ENCODE measurements at regions not wholly inside any gene's neighbourhood (a gene's known extent, or its start where the extent isn't known, plus 50 kb on each side); places are given as distances from the start of the nearest gene placed in this dataset.

GRCh38 chr5:8700222-8700621 lies 831.3 kb downstream of the MTRR start:
- H3K36me3 ChIP-seq (ENCODE audit: control insufficient read depth, insufficient read depth, low read length) = no peaks in the 10 kb centered on the region
- no peak overlapping the region for H3K4me3 ChIP-seq (ENCODE audit: low read depth, low read length)
- no peaks in the 10 kb centered on the region for H3K9me3 ChIP-seq (ENCODE audit: control insufficient read depth, insufficient read depth, low read length)
- no peaks in the 10 kb centered on the region for H3K27me3 ChIP-seq (ENCODE audit: control insufficient read depth, insufficient read depth, low read length)
- no peak overlapping the region for H3K27ac ChIP-seq (ENCODE audit: low read depth, low read length)
- no peak overlapping the region for H3K9ac ChIP-seq (ENCODE audit: low read depth, low read length)
- no peaks in the 10 kb centered on the region for H3K4me1 ChIP-seq (ENCODE audit: control insufficient read depth, insufficient read depth, low read length)

GRCh38 chr5:8700671-8701070 lies 831.7 kb downstream of the MTRR start:
- Histone ChIP-seq H3K27ac (ENCODE audit: low read depth, low read length) (no peak overlapping the region), H3K27me3 (ENCODE audit: control insufficient read depth, insufficient read depth, low read length) (no peaks in the 10 kb centered on the region), H3K9ac (ENCODE audit: low read depth, low read length) (no peak overlapping the region), H3K4me3 (ENCODE audit: low read depth, low read length) (no peak overlapping the region), H3K36me3 (ENCODE audit: control insufficient read depth, insufficient read depth, low read length) (no peaks in the 10 kb centered on the region), H3K9me3 (ENCODE audit: control insufficient read depth, insufficient read depth, low read length) (no peaks in the 10 kb centered on the region), H3K4me1 (ENCODE audit: control insufficient read depth, insufficient read depth, low read length) (no peaks in the 10 kb centered on the region)

GRCh38 chr5:8701251-8701650 lies 832.3 kb downstream of the MTRR start:
- H3K9me3 ChIP-seq (ENCODE audit: control insufficient read depth, insufficient read depth, low read length) = no peaks in the 10 kb centered on the region
- no peaks in the 10 kb centered on the region for H3K27me3 ChIP-seq (ENCODE audit: control insufficient read depth, insufficient read depth, low read length)
- no peak overlapping the region for H3K4me3 ChIP-seq (ENCODE audit: low read depth, low read length)
- H3K9ac ChIP-seq (ENCODE audit: low read depth, low read length) = no peak overlapping the region
- H3K36me3 ChIP-seq (ENCODE audit: control insufficient read depth, insufficient read depth, low read length) = no peaks in the 10 kb centered on the region
- no peak overlapping the region for H3K27ac ChIP-seq (ENCODE audit: low read depth, low read length)
- H3K4me1 ChIP-seq (ENCODE audit: control insufficient read depth, insufficient read depth, low read length) = no peaks in the 10 kb centered on the region

- no peak overlapping the region for H3K9ac ChIP-seq (ENCODE audit: low read depth, low read length)
- H3K9me3 ChIP-seq (ENCODE audit: control insufficient read depth, insufficient read depth, low read length) = no peaks in the 10 kb centered on the region; the same call in 1 of the 2 replicates
- H3K27me3 ChIP-seq (ENCODE audit: control insufficient read depth, insufficient read depth, low read length) = no peaks in the 10 kb centered on the region
- no peaks in the 10 kb centered on the region for H3K36me3 ChIP-seq (ENCODE audit: control insufficient read depth, insufficient read depth, low read length)
- no peak overlapping the region for H3K27ac ChIP-seq (ENCODE audit: low read depth, low read length)
- H3K4me1 ChIP-seq (ENCODE audit: control insufficient read depth, insufficient read depth, low read length) = no peaks in the 10 kb centered on the region
- no peak overlapping the region for H3K4me3 ChIP-seq (ENCODE audit: low read depth, low read length)
Observed at GRCh38 chr5:8710426-8710930, 835.4 kb downstream of the SEMA5A start.

- Histone ChIP-seq H3K4me3 (ENCODE audit: low read depth, low read length) (no peak overlapping the region), H3K27me3 (ENCODE audit: control insufficient read depth, insufficient read depth, low read length) (no peaks in the 10 kb centered on the region), H3K9ac (ENCODE audit: low read depth, low read length) (no peak overlapping the region), H3K9me3 (ENCODE audit: control insufficient read depth, insufficient read depth, low read length) (no peaks in the 10 kb centered on the region; the same call in 1 of the 2 replicates), H3K36me3 (ENCODE audit: control insufficient read depth, insufficient read depth, low read length) (no peaks in the 10 kb centered on the region), H3K4me1 (ENCODE audit: control insufficient read depth, insufficient read depth, low read length) (no peaks in the 10 kb centered on the region), H3K27ac (ENCODE audit: low read depth, low read length) (no peak overlapping the region)
Observed at GRCh38 chr5:8714198-8714597, 831.7 kb downstream of the SEMA5A start.

- H3K4me1 ChIP-seq (ENCODE audit: control insufficient read depth, insufficient read depth, low read length) = no peaks in the 10 kb centered on the region
- H3K9me3 ChIP-seq (ENCODE audit: control insufficient read depth, insufficient read depth, low read length) = no peaks in the 10 kb centered on the region; the same call in 1 of the 2 replicates
- no peak overlapping the region for H3K4me3 ChIP-seq (ENCODE audit: low read depth, low read length)
- no peaks in the 10 kb centered on the region for H3K27me3 ChIP-seq (ENCODE audit: control insufficient read depth, insufficient read depth, low read length)
- H3K36me3 ChIP-seq (ENCODE audit: control insufficient read depth, insufficient read depth, low read length) = no peaks in the 10 kb centered on the region
- no peak overlapping the region for H3K27ac ChIP-seq (ENCODE audit: low read depth, low read length)
- H3K9ac ChIP-seq (ENCODE audit: low read depth, low read length) = no peak overlapping the region
Observed at GRCh38 chr5:8714861-8715260, 831.0 kb downstream of the SEMA5A start.

GRCh38 chr5:8719796-8720195 lies 826.1 kb downstream of the SEMA5A start:
- no peaks in the 10 kb centered on the region for H3K36me3 ChIP-seq (ENCODE audit: control insufficient read depth, insufficient read depth, low read length)
- no peaks in the 10 kb centered on the region for H3K4me1 ChIP-seq (ENCODE audit: control insufficient read depth, insufficient read depth, low read length)
- H3K9ac ChIP-seq (ENCODE audit: low read depth, low read length) = no peak overlapping the region
- no peaks in the 10 kb centered on the region for H3K9me3 ChIP-seq (ENCODE audit: control insufficient read depth, insufficient read depth, low read length)
- H3K4me3 ChIP-seq (ENCODE audit: low read depth, low read length) = no peak overlapping the region
- H3K27me3 ChIP-seq (ENCODE audit: control insufficient read depth, insufficient read depth, low read length) = no peaks in the 10 kb centered on the region
- H3K27ac ChIP-seq (ENCODE audit: low read depth, low read length) = no peak overlapping the region

- no peaks in the 10 kb centered on the region for H3K36me3 ChIP-seq (ENCODE audit: control insufficient read depth, insufficient read depth, low read length)
- H3K4me3 ChIP-seq (ENCODE audit: low read depth, low read length) = no peak overlapping the region
- no peak overlapping the region for H3K9ac ChIP-seq (ENCODE audit: low read depth, low read length)
- no peaks in the 10 kb centered on the region for H3K4me1 ChIP-seq (ENCODE audit: control insufficient read depth, insufficient read depth, low read length)
- no peak overlapping the region for H3K27ac ChIP-seq (ENCODE audit: low read depth, low read length)
- H3K27me3 ChIP-seq (ENCODE audit: control insufficient read depth, insufficient read depth, low read length) = no peaks in the 10 kb centered on the region
- no peaks in the 10 kb centered on the region for H3K9me3 ChIP-seq (ENCODE audit: control insufficient read depth, insufficient read depth, low read length)
Observed at GRCh38 chr5:8720506-8720905, 825.4 kb downstream of the SEMA5A start.

GRCh38 chr5:8721536-8721935 lies 824.3 kb downstream of the SEMA5A start:
- Histone ChIP-seq H3K27me3 (ENCODE audit: control insufficient read depth, insufficient read depth, low read length) (no peaks in the 10 kb centered on the region), H3K4me1 (ENCODE audit: control insufficient read depth, insufficient read depth, low read length) (no peaks in the 10 kb centered on the region), H3K9ac (ENCODE audit: low read depth, low read length) (no peak overlapping the region), H3K4me3 (ENCODE audit: low read depth, low read length) (no peak overlapping the region), H3K9me3 (ENCODE audit: control insufficient read depth, insufficient read depth, low read length) (no peaks in the 10 kb centered on the region), H3K27ac (ENCODE audit: low read depth, low read length) (no peak overlapping the region), H3K36me3 (ENCODE audit: control insufficient read depth, insufficient read depth, low read length) (no peaks in the 10 kb centered on the region)

- no peaks in the 10 kb centered on the region for H3K36me3 ChIP-seq (ENCODE audit: control insufficient read depth, insufficient read depth, low read length)
- no peaks in the 10 kb centered on the region for H3K27me3 ChIP-seq (ENCODE audit: control insufficient read depth, insufficient read depth, low read length)
- no peak overlapping the region for H3K9ac ChIP-seq (ENCODE audit: low read depth, low read length)
- no peak overlapping the region for H3K27ac ChIP-seq (ENCODE audit: low read depth, low read length)
- peaks cover 10% of the 10 kb centered on the region for H3K9me3 ChIP-seq (ENCODE audit: control insufficient read depth, insufficient read depth, low read length)
- no peaks in the 10 kb centered on the region for H3K4me1 ChIP-seq (ENCODE audit: control insufficient read depth, insufficient read depth, low read length)
- no peak overlapping the region for H3K4me3 ChIP-seq (ENCODE audit: low read depth, low read length)
Observed at GRCh38 chr5:8726383-8727036, 819.4 kb downstream of the SEMA5A start.

GRCh38 chr5:8727396-8727795 lies 818.5 kb downstream of the SEMA5A start:
- Histone ChIP-seq H3K27me3 (ENCODE audit: control insufficient read depth, insufficient read depth, low read length) (no peaks in the 10 kb centered on the region), H3K4me3 (ENCODE audit: low read depth, low read length) (no peak overlapping the region), H3K27ac (ENCODE audit: low read depth, low read length) (no peak overlapping the region), H3K9me3 (ENCODE audit: control insufficient read depth, insufficient read depth, low read length) (peaks cover 10% of the 10 kb centered on the region), H3K4me1 (ENCODE audit: control insufficient read depth, insufficient read depth, low read length) (no peaks in the 10 kb centered on the region), H3K9ac (ENCODE audit: low read depth, low read length) (no peak overlapping the region), H3K36me3 (ENCODE audit: control insufficient read depth, insufficient read depth, low read length) (no peaks in the 10 kb centered on the region)
